IMR-90 (cell line): ENCODE measurements at regions not wholly inside any gene's neighbourhood (a gene's known extent, or its start where the extent isn't known, plus 50 kb on each side); places are given as distances from the start of the nearest gene placed in this dataset.
A peak's percentile ranks its signal among the peaks of the same experiment; 100 is the strongest.

ENCODE experiments used
- ATAC-seq: fragments of 200-7000 bp; cut with Tn5 transposase; 2 replicates; pipeline ENCODE4 v1.9.1; 2020; ENCODE audit warnings: low read depth, mild to moderate bottlenecking, moderate library complexity
- BruUV-seq: library from RNA; stranded (reverse); fragments of 400-500 nt; replicated peaks from 2 replicates; lab custom pipeline; 2021; lab: Mats Ljungman, UMichigan
- CTCF ChIA-PET: fragments of 300-600 bp; formaldehyde crosslinking; extraction: SDS; loops from one replicate; lab custom pipeline; 2021; ENCODE audit warnings: antibody characterized with exemption; lab: Yijun Ruan, JAX
- POLR2A ChIA-PET: fragments of 300-600 bp; sonication (Branson Sonifier 250); formaldehyde crosslinking; loops from one replicate; lab custom pipeline; 2022; ENCODE audit warnings: antibody characterized with exemption; ENCODE audit not compliant: unreplicated experiment; lab: Charles Lee
- DNase-seq: peaks from one replicate; pipeline ENCODE4 v3.0.0; 2013
- H2AFZ ChIP-seq: replicated peaks from 2 replicates; pipeline ENCODE3; 2013; ENCODE audit warnings: low read length, mild to moderate bottlenecking; ENCODE audit not compliant: poor library complexity
- H2AK5ac ChIP-seq: 2 replicates; pipeline ENCODE4 v1.6.1; 2013; ENCODE audit warnings: low read depth, low read length, inconsistent platforms
- H2AK9ac ChIP-seq: replicated peaks from 2 replicates; pipeline ENCODE3; 2013; ENCODE audit warnings: mild to moderate bottlenecking, low read depth, low read length, moderate library complexity; ENCODE audit not compliant: poor library complexity
- H2BK120ac ChIP-seq: 2 replicates; pipeline ENCODE4 v1.6.1; 2013; ENCODE audit warnings: low read depth, low read length, inconsistent platforms
- H2BK15ac ChIP-seq: 3 replicates; pipeline ENCODE4 v1.6.1; 2013; ENCODE audit warnings: low read depth, low read length, inconsistent platforms
- H2BK20ac ChIP-seq: 2 replicates; pipeline ENCODE4 v1.6.1; 2013; ENCODE audit warnings: low read depth, mild to moderate bottlenecking, inconsistent platforms, low read length, moderate library complexity
- H2BK5ac ChIP-seq: 2 replicates; pipeline ENCODE4 v1.6.1; 2013; ENCODE audit warnings: mild to moderate bottlenecking, low read depth, low read length, inconsistent platforms; ENCODE audit not compliant: poor library complexity, severe bottlenecking
- H3K14ac ChIP-seq: replicated peaks from 2 replicates; pipeline ENCODE4 v1.6.1; 2013; ENCODE audit warnings: low read depth, low read length, inconsistent platforms
- H3K18ac ChIP-seq: 2 replicates; pipeline ENCODE4 v1.6.1; 2013; ENCODE audit warnings: low read depth, low read length, control low read depth
- H3K23ac ChIP-seq: 2 replicates; pipeline ENCODE4 v1.6.1; 2013; ENCODE audit warnings: low read depth, low read length, inconsistent platforms
- H3K27ac ChIP-seq: 2 replicates; pipeline ENCODE4 v1.5.1; 2013; ENCODE audit warnings: mild to moderate bottlenecking, control low read depth, low read length; ENCODE audit not compliant: insufficient read depth
- H3K27me3 ChIP-seq: 2 replicates; pipeline ENCODE4 v1.6.1; 2013; ENCODE audit warnings: low read length; ENCODE audit not compliant: control insufficient read depth, insufficient read depth
- H3K36me3 ChIP-seq: 2 replicates; pipeline ENCODE4 v1.6.1; 2013; ENCODE audit warnings: low read length, mixed read lengths; ENCODE audit not compliant: control insufficient read depth, insufficient read depth
- H3K4ac ChIP-seq: 2 replicates; pipeline ENCODE4 v1.6.1; 2013; ENCODE audit warnings: low read depth, low read length, inconsistent platforms
- H3K4me1 ChIP-seq: 2 replicates; pipeline ENCODE4 v1.6.1; 2013; ENCODE audit warnings: low read length, mixed read lengths; ENCODE audit not compliant: control insufficient read depth, insufficient read depth
- H3K4me2 ChIP-seq: 2 replicates; pipeline ENCODE4 v1.6.1; 2013; ENCODE audit warnings: low read depth, mild to moderate bottlenecking, control low read depth, low read length, moderate library complexity
- H3K4me3 ChIP-seq: 2 replicates; pipeline ENCODE4 v1.5.1; 2013; ENCODE audit warnings: low read depth, mild to moderate bottlenecking, control low read depth, low read length, moderate library complexity; ENCODE audit not compliant: insufficient read depth
- H3K56ac ChIP-seq: 2 replicates; pipeline ENCODE4 v1.6.1; 2013; ENCODE audit warnings: low read length, inconsistent platforms; ENCODE audit not compliant: insufficient read depth; ENCODE audit errors: extremely low read depth
- H3K79me1 ChIP-seq, 2 experiments: 2 replicates each; pipeline ENCODE4 v1.6.1; 2013; ENCODE audit warnings: low read length in 2 of 2, inconsistent platforms in 1 of 2, low read depth in 1 of 2
- H3K9ac ChIP-seq: 2 replicates; pipeline ENCODE4 v1.6.1; 2013; ENCODE audit warnings: low read depth, low read length, control low read depth
- H3K9me1 ChIP-seq: 2 replicates; pipeline ENCODE4 v1.6.1; 2013; ENCODE audit warnings: low read length, inconsistent platforms; ENCODE audit not compliant: insufficient read depth
- H3K9me3 ChIP-seq: 2 replicates; pipeline ENCODE4 v1.6.1; 2013; ENCODE audit warnings: low read length; ENCODE audit not compliant: control insufficient read depth, insufficient read depth
- H4K20me1 ChIP-seq: 2 replicates; pipeline ENCODE4 v1.6.1; 2013; ENCODE audit warnings: low read length, inconsistent platforms; ENCODE audit not compliant: insufficient read depth
- H4K5ac ChIP-seq: 2 replicates; pipeline ENCODE4 v1.6.1; 2013; ENCODE audit warnings: mild to moderate bottlenecking, low read depth, low read length, control low read depth
- H4K8ac ChIP-seq, 2 experiments: 2 replicates each; pipeline ENCODE4 v1.6.1; 2013; ENCODE audit warnings: low read depth in 2 of 2, low read length in 2 of 2, control low read depth in 1 of 2, inconsistent platforms in 1 of 2
- H4K91ac ChIP-seq: 2 replicates; pipeline ENCODE4 v1.6.1; 2013; ENCODE audit warnings: low read depth, low read length, inconsistent platforms; ENCODE audit not compliant: insufficient read depth
- BHLHE40 ChIP-seq: fragments of 150-350 bp; IDR thresholded peaks from 2 replicates; pipeline ENCODE4 v1.6.1; 2016; ENCODE audit warnings: mild to moderate bottlenecking, low read depth, low read length
- FOS ChIP-seq: fragments of 150-350 bp; IDR thresholded peaks from 2 replicates; pipeline ENCODE4 v1.6.1; 2016; ENCODE audit warnings: low read depth, low read length
- MXI1 ChIP-seq: IDR thresholded peaks from 2 replicates; pipeline ENCODE4 v1.6.1; 2012; ENCODE audit warnings: low read depth, mild to moderate bottlenecking, low read length, moderate library complexity, borderline replicate concordance
- POLR2A ChIP-seq: IDR thresholded peaks from 2 replicates; pipeline ENCODE4 v1.6.1; 2012; ENCODE audit warnings: mild to moderate bottlenecking, low read depth, low read length
- RAD21 ChIP-seq: IDR thresholded peaks from 2 replicates; pipeline ENCODE4 v1.6.1; 2012; ENCODE audit warnings: low read length, improper control_type of control experiment
- RCOR1 ChIP-seq: IDR thresholded peaks from 2 replicates; pipeline ENCODE4 v1.6.1; 2012; ENCODE audit warnings: mild to moderate bottlenecking, low read length, improper control_type of control experiment; ENCODE audit not compliant: insufficient replicate concordance
- WGBS, 2 experiments: methylation state at CpG; one replicate each; pipeline versions ENCODE4 v1.1.5 to v1.1.7; 2013; ENCODE audit warnings: missing lambda C conversion rate in 2 of 2; ENCODE audit not compliant: insufficient read length in 1 of 2; ENCODE audit errors: extremely low coverage in 2 of 2; 5-methylcytosine and 5-hydroxymethylcytosine counted together
- dilution Hi-C: fragments of 300-500 bp; cut with HindIII; formaldehyde crosslinking; loops from one replicate; pipeline ENCODE4 v1.14.3; 2018; ENCODE audit warnings: low sequenced_read_pairs; ENCODE audit not compliant: unreplicated experiment
- in situ Hi-C: fragments of 300-500 bp; cut with MboI; formaldehyde crosslinking; loops from 3 replicates; pipeline ENCODE4 v1.14.3; 2019; ENCODE audit warnings: low sequenced_read_pairs, inconsistent platforms, mixed read lengths
- intact Hi-C: fragments of 100-400 bp; cut with micrococcal nuclease; formaldehyde crosslinking; loops from 2 replicates; pipeline ENCODE4 v1.10.0; 2022
- TF ChIP-seq, protein P1 (sequence below): fragments of 150-350 bp; IDR thresholded peaks from 2 replicates; pipeline ENCODE4 v1.6.1; 2017; ENCODE audit warnings: mild to moderate bottlenecking, antibody characterized with exemption, low read length, low read depth
- TF ChIP-seq, protein P2 (sequence below): fragments of 150-350 bp; IDR thresholded peaks from 2 replicates; pipeline ENCODE4 v1.6.1; 2016; ENCODE audit warnings: low read depth, mild to moderate bottlenecking, low read length, moderate library complexity, borderline replicate concordance
- TF ChIP-seq, protein P3 (sequence below): conservative IDR thresholded peaks from 2 replicates; pipeline ENCODE4 v1.5.1; 2012; ENCODE audit warnings: mild to moderate bottlenecking, low read depth, low read length, improper control_type of control experiment

DNA sequence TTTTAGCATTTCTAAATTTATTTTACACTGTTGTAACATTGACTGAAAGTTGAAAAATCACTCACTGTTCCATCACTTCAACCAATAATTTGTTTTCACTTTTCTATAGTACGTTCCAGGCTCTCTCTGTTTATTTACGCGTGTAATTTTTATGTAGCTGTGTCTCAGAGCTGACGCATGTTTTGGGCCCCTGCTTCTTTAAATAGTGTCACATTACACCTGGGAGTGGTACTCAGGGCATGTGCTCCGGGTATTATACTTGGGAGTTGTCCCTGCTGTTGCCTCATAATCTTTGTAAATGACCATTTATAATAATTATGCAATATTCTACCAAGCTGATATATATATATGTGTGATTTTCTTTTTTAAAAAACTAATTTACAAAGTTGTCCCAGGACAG, 132.8 kb upstream of the CPM start:
- H3K4me2 ChIP-seq, result no peak overlapping the region
- no peak overlapping the region for H3K14ac ChIP-seq
- no peak overlapping the region for H2BK15ac ChIP-seq
- H3K4ac ChIP-seq, result no peak overlapping the region
- no peak overlapping the region for H2BK120ac ChIP-seq
- no peaks in the 10 kb centered on the region for H3K79me1 ChIP-seq
- BruUV-seq, result no TSS peak
- no CpG with 5 or more reads among the region's 5 CpGs for WGBS, 2 experiments
- H3K9me1 ChIP-seq, result no peaks in the 10 kb centered on the region
- H3K18ac ChIP-seq, result no peak overlapping the region
- H3K56ac ChIP-seq, result no peak overlapping the region
- TF ChIP-seq FOS (no peak), RAD21 (no peak), MXI1 (no peak), POLR2A (no peak), BHLHE40 (no peak), RCOR1 (no peak)
- TF ChIP-seq, protein P1, sequence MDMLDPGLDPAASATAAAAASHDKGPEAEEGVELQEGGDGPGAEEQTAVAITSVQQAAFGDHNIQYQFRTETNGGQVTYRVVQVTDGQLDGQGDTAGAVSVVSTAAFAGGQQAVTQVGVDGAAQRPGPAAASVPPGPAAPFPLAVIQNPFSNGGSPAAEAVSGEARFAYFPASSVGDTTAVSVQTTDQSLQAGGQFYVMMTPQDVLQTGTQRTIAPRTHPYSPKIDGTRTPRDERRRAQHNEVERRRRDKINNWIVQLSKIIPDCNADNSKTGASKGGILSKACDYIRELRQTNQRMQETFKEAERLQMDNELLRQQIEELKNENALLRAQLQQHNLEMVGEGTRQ, result no peak
- TF ChIP-seq, protein P2, sequence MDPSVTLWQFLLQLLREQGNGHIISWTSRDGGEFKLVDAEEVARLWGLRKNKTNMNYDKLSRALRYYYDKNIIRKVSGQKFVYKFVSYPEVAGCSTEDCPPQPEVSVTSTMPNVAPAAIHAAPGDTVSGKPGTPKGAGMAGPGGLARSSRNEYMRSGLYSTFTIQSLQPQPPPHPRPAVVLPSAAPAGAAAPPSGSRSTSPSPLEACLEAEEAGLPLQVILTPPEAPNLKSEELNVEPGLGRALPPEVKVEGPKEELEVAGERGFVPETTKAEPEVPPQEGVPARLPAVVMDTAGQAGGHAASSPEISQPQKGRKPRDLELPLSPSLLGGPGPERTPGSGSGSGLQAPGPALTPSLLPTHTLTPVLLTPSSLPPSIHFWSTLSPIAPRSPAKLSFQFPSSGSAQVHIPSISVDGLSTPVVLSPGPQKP, result no peak
- TF ChIP-seq, protein P3, sequence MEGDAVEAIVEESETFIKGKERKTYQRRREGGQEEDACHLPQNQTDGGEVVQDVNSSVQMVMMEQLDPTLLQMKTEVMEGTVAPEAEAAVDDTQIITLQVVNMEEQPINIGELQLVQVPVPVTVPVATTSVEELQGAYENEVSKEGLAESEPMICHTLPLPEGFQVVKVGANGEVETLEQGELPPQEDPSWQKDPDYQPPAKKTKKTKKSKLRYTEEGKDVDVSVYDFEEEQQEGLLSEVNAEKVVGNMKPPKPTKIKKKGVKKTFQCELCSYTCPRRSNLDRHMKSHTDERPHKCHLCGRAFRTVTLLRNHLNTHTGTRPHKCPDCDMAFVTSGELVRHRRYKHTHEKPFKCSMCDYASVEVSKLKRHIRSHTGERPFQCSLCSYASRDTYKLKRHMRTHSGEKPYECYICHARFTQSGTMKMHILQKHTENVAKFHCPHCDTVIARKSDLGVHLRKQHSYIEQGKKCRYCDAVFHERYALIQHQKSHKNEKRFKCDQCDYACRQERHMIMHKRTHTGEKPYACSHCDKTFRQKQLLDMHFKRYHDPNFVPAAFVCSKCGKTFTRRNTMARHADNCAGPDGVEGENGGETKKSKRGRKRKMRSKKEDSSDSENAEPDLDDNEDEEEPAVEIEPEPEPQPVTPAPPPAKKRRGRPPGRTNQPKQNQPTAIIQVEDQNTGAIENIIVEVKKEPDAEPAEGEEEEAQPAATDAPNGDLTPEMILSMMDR, result no peak
- H4K91ac ChIP-seq, result no peak overlapping the region
- H2AK9ac ChIP-seq, result no peak overlapping the region
- in situ Hi-C loops (no loop called here), dilution Hi-C loops (no loop called here), intact Hi-C loops (no loop called here)
- no peak overlapping the region for H4K5ac ChIP-seq
- H3K36me3 ChIP-seq, result no peaks in the 10 kb centered on the region
- H3K23ac ChIP-seq, result no peak overlapping the region
- no peak overlapping the region for H3K9ac ChIP-seq
- peaks cover 11% of the 10 kb centered on the region for H3K4me1 ChIP-seq
- ChIA-PET POLR2A (no interaction called here), CTCF (no interaction called here)
- H3K27me3 ChIP-seq, result no peaks in the 10 kb centered on the region
- no peak overlapping the region for H2AK5ac ChIP-seq
- no peak overlapping the region for H4K8ac ChIP-seq
- DNase-seq (peak; percentile 38), ATAC-seq (no peak)
- no peak overlapping the region for H2AFZ ChIP-seq
- no peaks in the 10 kb centered on the region for H3K9me3 ChIP-seq
- H3K27ac ChIP-seq, result no peak overlapping the region
- no peaks in the 10 kb centered on the region for H4K20me1 ChIP-seq
- no peak overlapping the region for H3K4me3 ChIP-seq
- H2BK5ac ChIP-seq, result no peak overlapping the region
- no peak overlapping the region for H2BK20ac ChIP-seq
